ENCODE measurements at regions not wholly inside any gene's neighbourhood (a gene's known extent, or its start where the extent isn't known, plus 50 kb on each side); places are given as distances from the start of the nearest gene placed in this dataset.
A peak's percentile ranks its signal among the peaks of the same experiment; 100 is the strongest.

DNA sequence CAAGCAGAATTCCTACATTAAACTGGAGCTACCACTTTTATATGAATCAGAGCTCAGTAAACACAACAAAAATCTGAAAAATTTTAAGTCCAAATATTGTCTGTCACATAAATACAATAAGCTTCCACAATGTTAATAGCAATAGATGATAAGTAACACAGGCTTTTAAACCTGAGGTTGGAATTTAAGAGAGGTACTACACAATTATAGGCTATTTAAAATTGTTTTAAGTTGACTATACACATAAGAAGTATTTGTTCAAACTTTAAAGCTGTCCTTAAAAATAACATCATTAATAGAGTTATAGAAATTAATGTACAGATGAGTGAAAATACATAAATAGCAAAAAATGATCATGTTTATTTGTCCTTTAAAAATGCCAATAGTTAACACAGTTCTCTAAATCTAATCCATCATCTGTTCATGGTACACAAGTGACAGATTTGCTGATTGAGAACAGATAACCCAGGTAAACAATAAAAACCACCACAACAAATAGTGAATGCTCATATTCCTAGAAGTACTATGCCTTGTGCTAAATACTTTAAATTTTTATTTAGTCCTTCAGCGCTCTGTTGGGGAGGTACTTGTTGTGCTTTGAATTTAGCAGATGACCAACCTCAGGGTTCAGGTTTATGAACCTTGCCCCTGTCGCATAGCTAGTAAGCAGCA lies 382.3 kb upstream of the ID4 start:
- H3K9me2 ChIP-seq (replicated peaks; ENCODE audit: low read length), result no peaks in the 10 kb centered on the region
- no peak for TF ChIP-seq EZH2phosphoT487 (IDR thresholded peaks at IDR 0.05; ENCODE audit: borderline replicate concordance, low read length)
- no peaks in the 10 kb centered on the region for H3K9me3 ChIP-seq (ENCODE audit: low read length)
- H3F3A ChIP-seq (ENCODE audit: low read length, unreplicated experiment), result peaks cover 3% of the 10 kb centered on the region
- ChIA-PET POLR2A (ENCODE audit: unreplicated experiment) (interaction anchor here (0.7 to 0.8 kb wide), 2 partner anchors 41 to 95 kb away, joined by 4 to 5 read pairs; no protein-coding TSS in a partner anchor), CTCF (interaction anchor here (0.6 kb wide), 1 partner anchor 28 kb away, joined by 3 read pairs; no protein-coding TSS in a partner anchor)
- intact Hi-C loops (cut with micrococcal nuclease), result loop anchor here (1.0 to 10.0 kb wide), 6 partner anchors 10 to 430 kb away; no protein-coding TSS in a partner anchor
- peak overlapping the region; percentile 16; the same call in 1 of the 2 replicates for H3K4me3 ChIP-seq (ENCODE audit: low read length)
- no peaks in the 10 kb centered on the region for H4K20me1 ChIP-seq (ENCODE audit: low read length)
- DNase-seq (peak; percentile 84), ATAC-seq (peak; percentile 83)
- peak overlapping the region; percentile 59 for H3K4me2 ChIP-seq (ENCODE audit: low read length)
- no peaks in the 10 kb centered on the region for H3K36me3 ChIP-seq (ENCODE audit: low read depth, low read length)
- H3K4me1 ChIP-seq (ENCODE audit: insufficient read depth, low read length), result peaks cover 29% of the 10 kb centered on the region
- BruUV-seq (replicated peaks), result no TSS peak
- H2AFZ ChIP-seq (ENCODE audit: low read length), result no peak overlapping the region
- H3K27me3 ChIP-seq (ENCODE audit: low read length), result no peaks in the 10 kb centered on the region
- H3K27ac ChIP-seq (ENCODE audit: low read length), result peak overlapping the region; percentile 38
- H3K79me2 ChIP-seq (ENCODE audit: low read length), result no peaks in the 10 kb centered on the region
- H3K9ac ChIP-seq (ENCODE audit: low read length), result no peak overlapping the region

DNA sequence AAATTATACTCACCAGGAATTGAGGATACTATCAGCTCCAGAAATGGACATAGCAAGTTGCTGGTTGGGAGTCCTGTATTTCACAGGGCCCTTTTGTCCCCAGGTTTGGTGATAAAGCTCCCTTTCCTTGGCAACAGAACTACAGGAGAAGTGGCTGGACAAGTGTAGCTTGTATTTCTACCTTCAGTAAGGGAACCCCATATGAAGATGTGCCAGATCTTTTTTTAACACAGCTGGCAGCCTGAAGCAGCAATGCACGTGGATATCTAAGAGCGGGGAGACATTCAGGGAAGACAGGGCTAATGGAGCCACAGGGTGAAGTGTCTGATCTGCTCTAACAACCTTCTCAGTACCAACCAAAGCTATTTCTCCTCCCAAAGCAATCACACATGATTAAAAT lies 373.9 kb upstream of the ID4 start:
- CTCF ChIA-PET, result interaction anchor here (0.5 kb wide), 1 partner anchor 139 kb away, joined by 4 read pairs; no protein-coding TSS in a partner anchor
- no peaks in the 10 kb centered on the region for H3K9me3 ChIP-seq (ENCODE audit: low read length)
- no peak overlapping the region for H2AFZ ChIP-seq (ENCODE audit: low read length)
- H3K4me3 ChIP-seq (ENCODE audit: low read length), result no peak overlapping the region
- H3K4me2 ChIP-seq (ENCODE audit: low read length), result no peak overlapping the region
- H3K79me2 ChIP-seq (ENCODE audit: low read length), result no peaks in the 10 kb centered on the region
- POLR2A ChIA-PET (ENCODE audit: unreplicated experiment), result no interaction called here
- no peaks in the 10 kb centered on the region for H4K20me1 ChIP-seq (ENCODE audit: low read length)
- no peaks in the 10 kb centered on the region for H3K9me2 ChIP-seq (replicated peaks; ENCODE audit: low read length)
- no peaks in the 10 kb centered on the region for H3F3A ChIP-seq (ENCODE audit: low read length, unreplicated experiment)
- DNase-seq (no peak), ATAC-seq (no peak)
- H3K27ac ChIP-seq (ENCODE audit: low read length), result no peak overlapping the region
- peaks cover 24% of the 10 kb centered on the region for H3K4me1 ChIP-seq (ENCODE audit: insufficient read depth, low read length)
- H3K36me3 ChIP-seq (ENCODE audit: low read depth, low read length), result no peaks in the 10 kb centered on the region
- TF ChIP-seq EZH2 (IDR thresholded peaks at IDR 0.05; ENCODE audit: low read length, unreplicated experiment), result no peak
- no peak for TF ChIP-seq EZH2phosphoT487 (IDR thresholded peaks at IDR 0.05; ENCODE audit: borderline replicate concordance, low read length)
- TF ChIP-seq, protein P1, sequence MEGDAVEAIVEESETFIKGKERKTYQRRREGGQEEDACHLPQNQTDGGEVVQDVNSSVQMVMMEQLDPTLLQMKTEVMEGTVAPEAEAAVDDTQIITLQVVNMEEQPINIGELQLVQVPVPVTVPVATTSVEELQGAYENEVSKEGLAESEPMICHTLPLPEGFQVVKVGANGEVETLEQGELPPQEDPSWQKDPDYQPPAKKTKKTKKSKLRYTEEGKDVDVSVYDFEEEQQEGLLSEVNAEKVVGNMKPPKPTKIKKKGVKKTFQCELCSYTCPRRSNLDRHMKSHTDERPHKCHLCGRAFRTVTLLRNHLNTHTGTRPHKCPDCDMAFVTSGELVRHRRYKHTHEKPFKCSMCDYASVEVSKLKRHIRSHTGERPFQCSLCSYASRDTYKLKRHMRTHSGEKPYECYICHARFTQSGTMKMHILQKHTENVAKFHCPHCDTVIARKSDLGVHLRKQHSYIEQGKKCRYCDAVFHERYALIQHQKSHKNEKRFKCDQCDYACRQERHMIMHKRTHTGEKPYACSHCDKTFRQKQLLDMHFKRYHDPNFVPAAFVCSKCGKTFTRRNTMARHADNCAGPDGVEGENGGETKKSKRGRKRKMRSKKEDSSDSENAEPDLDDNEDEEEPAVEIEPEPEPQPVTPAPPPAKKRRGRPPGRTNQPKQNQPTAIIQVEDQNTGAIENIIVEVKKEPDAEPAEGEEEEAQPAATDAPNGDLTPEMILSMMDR (conservative IDR thresholded peaks at IDR 0.05; ENCODE audit: low read depth, low read length), result no peak
- H3K9ac ChIP-seq (ENCODE audit: low read length), result no peak overlapping the region
- intact Hi-C loops (cut with micrococcal nuclease), result no loop called here
- no peaks in the 10 kb centered on the region for H3K27me3 ChIP-seq (ENCODE audit: low read length)
- no TSS peak for BruUV-seq (replicated peaks)

DNA sequence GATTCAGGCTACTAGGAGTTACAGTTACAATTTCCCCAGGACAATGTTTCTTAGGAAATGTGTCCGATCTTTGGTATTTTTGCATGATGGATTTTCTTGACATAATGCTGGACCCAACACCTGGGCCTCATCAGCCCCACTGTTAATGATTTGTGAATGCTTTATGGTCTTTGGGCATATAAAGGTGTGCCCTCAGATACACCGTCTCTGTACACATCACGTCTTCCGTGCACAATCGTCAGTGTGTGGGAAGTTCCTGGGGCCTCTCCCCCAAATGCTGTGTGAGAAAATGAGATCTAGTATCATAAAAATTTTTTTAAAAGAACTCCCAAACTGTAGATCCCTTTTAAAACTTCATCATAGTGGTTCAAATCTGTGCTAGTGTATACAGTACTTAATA lies 373.2 kb upstream of the ID4 start:
- no peak for TF ChIP-seq EZH2phosphoT487 (IDR thresholded peaks at IDR 0.05; ENCODE audit: borderline replicate concordance, low read length)
- Histone ChIP-seq H3K9me2 (replicated peaks; ENCODE audit: low read length) (no peaks in the 10 kb centered on the region), H3K79me2 (ENCODE audit: low read length) (no peaks in the 10 kb centered on the region), H3K9me3 (ENCODE audit: low read length) (no peaks in the 10 kb centered on the region), H3K4me2 (ENCODE audit: low read length) (no peak overlapping the region), H4K20me1 (ENCODE audit: low read length) (no peaks in the 10 kb centered on the region), H3K4me1 (ENCODE audit: insufficient read depth, low read length) (peaks cover 24% of the 10 kb centered on the region), H3K27ac (ENCODE audit: low read length) (no peak overlapping the region), H3K9ac (ENCODE audit: low read length) (no peak overlapping the region), H3K27me3 (ENCODE audit: low read length) (no peaks in the 10 kb centered on the region), H3K4me3 (ENCODE audit: low read length) (no peak overlapping the region), H3F3A (ENCODE audit: low read length, unreplicated experiment) (no peaks in the 10 kb centered on the region), H2AFZ (ENCODE audit: low read length) (no peak overlapping the region), H3K36me3 (ENCODE audit: low read depth, low read length) (no peaks in the 10 kb centered on the region)
- POLR2A ChIA-PET (ENCODE audit: unreplicated experiment), result no interaction called here
- ATAC-seq (no peak), DNase-seq (no peak)
- BruUV-seq (replicated peaks), result no TSS peak
- CTCF ChIA-PET, result interaction anchor here (0.5 kb wide), 1 partner anchor 139 kb away, joined by 4 read pairs; no protein-coding TSS in a partner anchor
- intact Hi-C loops (cut with micrococcal nuclease), result no loop called here

All from PC-3 (cell line).